HG03565 (cell line): ENCODE measurements at regions not wholly inside any gene's neighbourhood (a gene's known extent, or its start where the extent isn't known, plus 50 kb on each side); places are given as distances from the start of the nearest gene placed in this dataset.
"Not testable (repeated sequence)": the region's sequence is repeated elsewhere in the genome, so short reads cannot be mapped to it uniquely, and the experiment has no call there.

ENCODE experiments used
- ATAC-seq: cut with Tn5 transposase; IDR thresholded peaks from one replicate; pipeline ENCODE4 v1.9.1; 2021; ENCODE audit warnings: mild to moderate bottlenecking, moderate library complexity; ENCODE audit not compliant: unreplicated experiment

DNA sequence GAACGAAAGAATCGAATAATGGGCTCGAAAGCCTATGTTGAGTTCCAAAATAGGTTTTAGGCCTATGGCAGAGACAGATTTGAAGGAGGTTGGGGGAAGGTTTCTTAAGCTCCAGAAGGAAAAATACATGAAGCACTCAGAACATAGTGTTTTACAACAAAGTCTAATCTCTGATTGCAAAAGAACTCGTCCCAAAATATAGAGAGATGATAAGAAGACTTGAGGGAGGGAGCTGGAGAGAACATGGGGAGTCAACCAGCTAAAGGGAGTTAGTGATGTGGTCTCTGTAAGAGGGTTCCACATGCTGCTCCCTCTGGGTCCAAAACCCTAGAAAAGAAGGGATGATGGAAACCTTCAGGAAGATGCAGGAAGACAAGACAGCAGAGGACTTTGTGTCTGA lies 54.8 kb upstream of the DAAM1 start:
- no peak for ATAC-seq

DNA sequence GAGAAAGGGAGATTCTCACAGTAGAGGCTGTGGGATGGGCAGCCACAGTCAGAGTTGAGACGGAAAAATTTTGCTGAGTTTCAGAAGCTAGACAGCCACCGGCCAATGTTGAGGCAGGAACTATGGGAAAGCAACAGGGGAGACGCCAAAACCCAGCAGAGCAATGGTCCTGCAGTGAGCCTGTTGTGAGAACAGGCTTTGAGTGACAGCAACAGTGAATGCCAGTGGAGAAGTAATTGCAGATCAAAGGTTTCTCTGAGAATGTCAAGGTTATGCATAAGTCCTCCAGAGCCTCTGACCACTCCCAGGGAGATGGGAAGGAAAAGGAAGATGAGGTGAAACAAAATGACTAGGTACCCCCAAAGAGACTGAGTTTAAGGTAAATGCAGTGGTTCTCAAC lies 54.2 kb upstream of the DAAM1 start:
- ATAC-seq, result no peak

DNA sequence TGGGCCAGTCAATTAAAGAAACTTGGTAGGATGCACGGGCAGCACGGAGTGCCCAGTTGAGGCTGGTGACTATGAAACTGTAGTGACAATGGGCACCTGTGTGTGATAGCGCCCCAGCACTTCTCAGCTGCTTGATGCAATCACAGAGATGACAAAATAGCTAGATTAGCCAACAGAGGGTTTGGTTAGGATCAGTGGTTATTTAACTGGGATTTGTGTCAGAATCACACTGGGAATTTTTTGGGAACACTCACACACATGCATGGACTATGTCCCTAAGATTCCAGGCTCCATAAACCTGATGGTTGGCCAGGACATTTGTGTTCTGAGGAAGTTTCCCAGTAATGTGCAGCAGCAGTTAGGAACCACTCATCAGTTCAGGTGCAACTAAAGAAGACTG lies 51.2 kb upstream of the DAAM1 start:
- no peak for ATAC-seq

DNA sequence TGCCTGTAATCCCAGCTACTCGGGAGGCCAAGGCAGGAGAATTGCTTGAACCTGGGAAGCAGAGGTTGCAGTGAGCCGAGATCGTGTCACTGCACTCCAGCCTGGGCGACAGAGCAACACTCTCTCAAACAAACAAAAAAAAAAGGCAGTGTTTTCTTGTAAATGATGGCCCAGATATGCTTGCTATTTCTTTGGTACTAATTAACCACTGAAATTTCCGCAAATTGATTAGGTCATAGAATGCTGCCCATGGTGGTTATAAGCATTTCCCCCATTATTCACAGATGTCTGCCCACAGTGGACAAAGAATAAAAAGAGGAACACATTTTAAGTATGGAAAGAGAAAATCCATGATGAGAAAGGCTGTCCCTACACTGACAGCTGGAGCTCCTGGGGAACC lies 49.9 kb upstream of the DAAM1 start:
- ATAC-seq, result not testable (repeated sequence)
